ENCODE measurements at regions not wholly inside any gene's neighbourhood (a gene's known extent, or its start where the extent isn't known, plus 50 kb on each side); places are given as distances from the start of the nearest gene placed in this dataset.

GRCh38 chr2:14693874-14694273 lies 61.4 kb downstream of the LRATD1 start:
- Histone ChIP-seq H3K79me2 (ENCODE audit: insufficient read depth, low read length) (no peaks in the 10 kb centered on the region), H3K36me3 (replicated peaks in 1 of 2; ENCODE audit: control insufficient read depth in 1 of 2, insufficient read depth in 2 of 2, low read length in 2 of 2) (no peaks in the 10 kb centered on the region), H3K9me3 (replicated peaks in 1 of 2; ENCODE audit: control insufficient read depth in 1 of 2, insufficient read depth in 1 of 2, low read length in 2 of 2) (peaks cover 0 to 5% of the 10 kb centered on the region in 2 donors), H4K20me1 (ENCODE audit: insufficient read depth, low read length) (no peaks in the 10 kb centered on the region), H2AFZ (ENCODE audit: insufficient read depth, low read depth, low read length, poor library complexity, severe bottlenecking) (no peak overlapping the region), H3K4me3 (replicated peaks in 1 of 3; ENCODE audit: low read depth in 2 of 3, low read length in 3 of 3) (no peak overlapping the region), H3K4me2 (replicated peaks; ENCODE audit: extremely low read depth, low read length, poor library complexity, severe bottlenecking) (no peak overlapping the region), H3K4me1 (ENCODE audit: control insufficient read depth in 1 of 2, insufficient read depth in 2 of 2, low read length in 2 of 2) (no peaks in the 10 kb centered on the region), H3K27ac (ENCODE audit: low read depth in 1 of 2, low read length in 2 of 2) (no peak overlapping the region), H3K9ac (ENCODE audit: insufficient read depth, low read length, poor library complexity, severe bottlenecking) (no peak overlapping the region), H3K27me3 (ENCODE audit: control insufficient read depth in 2 of 2, insufficient read depth in 2 of 2, low read length in 2 of 2) (no peaks in the 10 kb centered on the region)
- no peak for TF ChIP-seq CTCF (IDR thresholded peaks at IDR 0.05)
- no peaks in the 10 kb centered on the region for H3K4me1 Mint-ChIP-seq
- H3K4me3 Mint-ChIP-seq, result no peak overlapping the region
- no CpG with 5 or more reads among the region's 2 CpGs for WGBS (ENCODE audit: insufficient coverage)
- no peaks in the 10 kb centered on the region for H3K27me3 Mint-ChIP-seq (ENCODE audit: low read depth in 3 of 3)
- DNase-seq, result no peak
- no peak overlapping the region for H3K27ac Mint-ChIP-seq
- H3K36me3 Mint-ChIP-seq, result no peaks in the 10 kb centered on the region
- peaks cover 0 to 7% (median 5%) of the 10 kb centered on the region in 7 donors for H3K9me3 Mint-ChIP-seq
- intact Hi-C loops (cut with micrococcal nuclease), result no loop called here

- no peaks in the 10 kb centered on the region for H3K36me3 Mint-ChIP-seq
- Histone ChIP-seq H3K27ac (ENCODE audit: low read depth in 1 of 2, low read length in 2 of 2) (no peak overlapping the region), H3K36me3 (replicated peaks in 1 of 2; ENCODE audit: control insufficient read depth in 1 of 2, insufficient read depth in 2 of 2, low read length in 2 of 2) (no peaks in the 10 kb centered on the region), H3K79me2 (ENCODE audit: insufficient read depth, low read length) (no peaks in the 10 kb centered on the region), H3K9me3 (replicated peaks in 1 of 2; ENCODE audit: control insufficient read depth in 1 of 2, insufficient read depth in 1 of 2, low read length in 2 of 2) (no peaks in the 10 kb centered on the region), H3K4me1 (ENCODE audit: control insufficient read depth in 1 of 2, insufficient read depth in 2 of 2, low read length in 2 of 2) (no peaks in the 10 kb centered on the region), H3K4me2 (replicated peaks; ENCODE audit: extremely low read depth, low read length, poor library complexity, severe bottlenecking) (no peak overlapping the region), H3K9ac (ENCODE audit: insufficient read depth, low read length, poor library complexity, severe bottlenecking) (no peak overlapping the region), H2AFZ (ENCODE audit: insufficient read depth, low read depth, low read length, poor library complexity, severe bottlenecking) (no peak overlapping the region), H3K27me3 (ENCODE audit: control insufficient read depth in 2 of 2, insufficient read depth in 2 of 2, low read length in 2 of 2) (no peaks in the 10 kb centered on the region), H4K20me1 (ENCODE audit: insufficient read depth, low read length) (no peaks in the 10 kb centered on the region), H3K4me3 (replicated peaks in 1 of 3; ENCODE audit: low read depth in 2 of 3, low read length in 3 of 3) (no peak overlapping the region)
- no peak for TF ChIP-seq CTCF (IDR thresholded peaks at IDR 0.05)
- no peaks in the 10 kb centered on the region for H3K27me3 Mint-ChIP-seq (ENCODE audit: low read depth in 3 of 3)
- no peak for DNase-seq
- H3K4me3 Mint-ChIP-seq, result no peak overlapping the region
- peaks cover 0 to 2% (median 0%) of the 10 kb centered on the region in 7 donors for H3K9me3 Mint-ChIP-seq
- no peak overlapping the region for H3K27ac Mint-ChIP-seq
- WGBS (ENCODE audit: insufficient coverage), result 90% methylated on average over 1 of the region's 2 CpGs
- no peaks in the 10 kb centered on the region for H3K4me1 Mint-ChIP-seq
- intact Hi-C loops (cut with micrococcal nuclease), result no loop called here
Observed at GRCh38 chr2:14700753-14701152, 68.2 kb downstream of the LRATD1 start.
